WTC11 (cell line): ENCODE measurements at regions not wholly inside any gene's neighbourhood (a gene's known extent, or its start where the extent isn't known, plus 50 kb on each side); places are given as distances from the start of the nearest gene placed in this dataset.

Source experiments
- ATAC-seq: fragments of 200-7000 bp; cut with Tn5 transposase; 2 replicates; pipeline ENCODE4 v1.10.0; 2021; ENCODE audit warnings: mild to moderate bottlenecking, moderate library complexity
- CTCF ChIA-PET: fragments of 300-600 bp; sonication (Branson Sonifier 250); formaldehyde crosslinking; loops from one replicate; lab custom pipeline; 2021; ENCODE audit warnings: antibody characterized with exemption; lab: Charles Lee
- POLR2A ChIA-PET: fragments of 350-600 bp; sonication (Branson Sonifier 250); formaldehyde crosslinking; loops from one replicate; lab custom pipeline; 2021; ENCODE audit warnings: antibody characterized with exemption; lab: Charles Lee
- DNase-seq: peaks from one replicate; pipeline ENCODE4 v3.0.0; 2021; ENCODE audit warnings: low spot score
- H3K27ac Mint-ChIP-seq: 2 replicates; pipeline ENCODE4 v1.8.0; 2021; ENCODE audit warnings: mixed read lengths
- H3K27me3 Mint-ChIP-seq: 2 replicates; pipeline ENCODE4 v1.8.0; 2021; ENCODE audit warnings: low read depth, mild to moderate bottlenecking, moderate library complexity, mixed read lengths
- H3K36me3 Mint-ChIP-seq: 2 replicates; pipeline ENCODE4 v1.8.0; 2021; ENCODE audit warnings: mixed read lengths
- H3K4me1 Mint-ChIP-seq: 2 replicates; pipeline ENCODE4 v1.8.0; 2022; ENCODE audit warnings: mixed read lengths
- H3K4me3 Mint-ChIP-seq: 2 replicates; pipeline ENCODE4 v1.8.0; 2021; ENCODE audit warnings: mild to moderate bottlenecking, moderate library complexity, mixed read lengths
- H3K9me3 Mint-ChIP-seq: 2 replicates; pipeline ENCODE4 v1.8.0; 2021; ENCODE audit warnings: mixed read lengths
- ELF4 ChIP-seq: sonication (generic); formaldehyde crosslinking; IDR thresholded peaks from 2 replicates; pipeline ENCODE4 v1.8.1; 2022; ENCODE audit warnings: low read depth, mild to moderate bottlenecking, moderate library complexity, missing genetic modification reagents
- EMX1 ChIP-seq: fragments of 250-450 bp; sonication (Bioruptor Pico); IDR thresholded peaks from 2 replicates; pipeline ENCODE4 v1.8.0; 2021; ENCODE audit warnings: mild to moderate bottlenecking
- ESRRA ChIP-seq: sonication (generic); formaldehyde crosslinking; IDR thresholded peaks from 2 replicates; pipeline ENCODE4 v1.8.1; 2022; ENCODE audit warnings: mild to moderate bottlenecking, missing genetic modification reagents, borderline replicate concordance
- ETV6 ChIP-seq: sonication (generic); formaldehyde crosslinking; IDR thresholded peaks from 2 replicates; pipeline ENCODE4 v1.8.1; 2022; ENCODE audit warnings: mild to moderate bottlenecking, missing genetic modification reagents
- MAX ChIP-seq: sonication (generic); formaldehyde crosslinking; IDR thresholded peaks from 2 replicates; pipeline ENCODE4 v1.8.0; 2022; ENCODE audit warnings: mild to moderate bottlenecking, missing genetic modification reagents
- PRDM15 ChIP-seq: sonication (generic); formaldehyde crosslinking; IDR thresholded peaks from 2 replicates; pipeline ENCODE4 v1.8.0; 2022; ENCODE audit warnings: missing genetic modification reagents
- SOX15 ChIP-seq: fragments of 250-450 bp; sonication (Bioruptor Pico); IDR thresholded peaks from 2 replicates; pipeline ENCODE4 v1.9.0; 2021; ENCODE audit warnings: mild to moderate bottlenecking
- ZMAT4 ChIP-seq: fragments of 250-450 bp; sonication (Bioruptor Pico); IDR thresholded peaks from 2 replicates; pipeline ENCODE4 v1.9.0; 2021; ENCODE audit warnings: mild to moderate bottlenecking
- ZNF232 ChIP-seq: sonication (generic); formaldehyde crosslinking; IDR thresholded peaks from 2 replicates; pipeline ENCODE4 v1.8.0; 2022; ENCODE audit warnings: mild to moderate bottlenecking, missing genetic modification reagents
- ZNF263 ChIP-seq: sonication (generic); formaldehyde crosslinking; IDR thresholded peaks from 2 replicates; pipeline ENCODE4 v1.8.1; 2022; ENCODE audit warnings: low read depth, mild to moderate bottlenecking, moderate library complexity, missing genetic modification reagents
- ZNF416 ChIP-seq: fragments of 250-450 bp; sonication (Bioruptor Pico); IDR thresholded peaks from 2 replicates; pipeline ENCODE4 v1.9.0; 2021; ENCODE audit warnings: mild to moderate bottlenecking, inconsistent platforms
- TF ChIP-seq, protein P1 (sequence below): sonication (generic); formaldehyde crosslinking; IDR thresholded peaks from 2 replicates; pipeline ENCODE4 v1.8.0; 2023; ENCODE audit warnings: missing genetic modification reagents, mild to moderate bottlenecking, borderline replicate concordance
- TF ChIP-seq, protein P2 (sequence below): fragments of 250-450 bp; sonication (Bioruptor Pico); IDR thresholded peaks from 2 replicates; pipeline ENCODE4 v1.9.0; 2021; ENCODE audit warnings: mild to moderate bottlenecking, borderline replicate concordance
- TF ChIP-seq, protein P3 (sequence below): fragments of 250-450 bp; sonication (Bioruptor Pico); IDR thresholded peaks from 2 replicates; pipeline ENCODE4 v1.8.0; 2021; ENCODE audit warnings: mild to moderate bottlenecking
- TF ChIP-seq, protein P4 (sequence below): fragments of 250-450 bp; sonication (Bioruptor Pico); IDR thresholded peaks from 2 replicates; pipeline ENCODE4 v1.9.0; 2021; ENCODE audit warnings: mild to moderate bottlenecking

- Mint-ChIP-seq H3K27ac (no peak overlapping the region), H3K36me3 (no peaks in the 10 kb centered on the region), H3K9me3 (peaks cover 15% of the 10 kb centered on the region), H3K4me1 (peaks cover 4% of the 10 kb centered on the region; the same call in 1 of the 2 replicates), H3K27me3 (no peaks in the 10 kb centered on the region), H3K4me3 (no peak overlapping the region)
- no peak for ATAC-seq
- DNase-seq, result no peak
- POLR2A ChIA-PET, result no interaction called here
- CTCF ChIA-PET, result interaction anchor here (3.7 kb wide), 1 partner anchor 21 kb away, joined by 13 read pairs; no protein-coding TSS in a partner anchor
- no peak for TF ChIP-seq SOX15
- TF ChIP-seq PRDM15 (CRISPR knock-in tag), result peak; percentile 50; the same call in 1 of the 2 replicates
- TF ChIP-seq, protein P1, sequence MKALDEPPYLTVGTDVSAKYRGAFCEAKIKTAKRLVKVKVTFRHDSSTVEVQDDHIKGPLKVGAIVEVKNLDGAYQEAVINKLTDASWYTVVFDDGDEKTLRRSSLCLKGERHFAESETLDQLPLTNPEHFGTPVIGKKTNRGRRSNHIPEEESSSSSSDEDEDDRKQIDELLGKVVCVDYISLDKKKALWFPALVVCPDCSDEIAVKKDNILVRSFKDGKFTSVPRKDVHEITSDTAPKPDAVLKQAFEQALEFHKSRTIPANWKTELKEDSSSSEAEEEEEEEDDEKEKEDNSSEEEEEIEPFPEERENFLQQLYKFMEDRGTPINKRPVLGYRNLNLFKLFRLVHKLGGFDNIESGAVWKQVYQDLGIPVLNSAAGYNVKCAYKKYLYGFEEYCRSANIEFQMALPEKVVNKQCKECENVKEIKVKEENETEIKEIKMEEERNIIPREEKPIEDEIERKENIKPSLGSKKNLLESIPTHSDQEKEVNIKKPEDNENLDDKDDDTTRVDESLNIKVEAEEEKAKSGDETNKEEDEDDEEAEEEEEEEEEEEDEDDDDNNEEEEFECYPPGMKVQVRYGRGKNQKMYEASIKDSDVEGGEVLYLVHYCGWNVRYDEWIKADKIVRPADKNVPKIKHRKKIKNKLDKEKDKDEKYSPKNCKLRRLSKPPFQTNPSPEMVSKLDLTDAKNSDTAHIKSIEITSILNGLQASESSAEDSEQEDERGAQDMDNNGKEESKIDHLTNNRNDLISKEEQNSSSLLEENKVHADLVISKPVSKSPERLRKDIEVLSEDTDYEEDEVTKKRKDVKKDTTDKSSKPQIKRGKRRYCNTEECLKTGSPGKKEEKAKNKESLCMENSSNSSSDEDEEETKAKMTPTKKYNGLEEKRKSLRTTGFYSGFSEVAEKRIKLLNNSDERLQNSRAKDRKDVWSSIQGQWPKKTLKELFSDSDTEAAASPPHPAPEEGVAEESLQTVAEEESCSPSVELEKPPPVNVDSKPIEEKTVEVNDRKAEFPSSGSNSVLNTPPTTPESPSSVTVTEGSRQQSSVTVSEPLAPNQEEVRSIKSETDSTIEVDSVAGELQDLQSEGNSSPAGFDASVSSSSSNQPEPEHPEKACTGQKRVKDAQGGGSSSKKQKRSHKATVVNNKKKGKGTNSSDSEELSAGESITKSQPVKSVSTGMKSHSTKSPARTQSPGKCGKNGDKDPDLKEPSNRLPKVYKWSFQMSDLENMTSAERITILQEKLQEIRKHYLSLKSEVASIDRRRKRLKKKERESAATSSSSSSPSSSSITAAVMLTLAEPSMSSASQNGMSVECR, result no peak
- TF ChIP-seq ZNF416 (CRISPR knock-in tag), result no peak
- no peak for TF ChIP-seq ZNF263 (CRISPR knock-in tag)
- TF ChIP-seq, protein P2, sequence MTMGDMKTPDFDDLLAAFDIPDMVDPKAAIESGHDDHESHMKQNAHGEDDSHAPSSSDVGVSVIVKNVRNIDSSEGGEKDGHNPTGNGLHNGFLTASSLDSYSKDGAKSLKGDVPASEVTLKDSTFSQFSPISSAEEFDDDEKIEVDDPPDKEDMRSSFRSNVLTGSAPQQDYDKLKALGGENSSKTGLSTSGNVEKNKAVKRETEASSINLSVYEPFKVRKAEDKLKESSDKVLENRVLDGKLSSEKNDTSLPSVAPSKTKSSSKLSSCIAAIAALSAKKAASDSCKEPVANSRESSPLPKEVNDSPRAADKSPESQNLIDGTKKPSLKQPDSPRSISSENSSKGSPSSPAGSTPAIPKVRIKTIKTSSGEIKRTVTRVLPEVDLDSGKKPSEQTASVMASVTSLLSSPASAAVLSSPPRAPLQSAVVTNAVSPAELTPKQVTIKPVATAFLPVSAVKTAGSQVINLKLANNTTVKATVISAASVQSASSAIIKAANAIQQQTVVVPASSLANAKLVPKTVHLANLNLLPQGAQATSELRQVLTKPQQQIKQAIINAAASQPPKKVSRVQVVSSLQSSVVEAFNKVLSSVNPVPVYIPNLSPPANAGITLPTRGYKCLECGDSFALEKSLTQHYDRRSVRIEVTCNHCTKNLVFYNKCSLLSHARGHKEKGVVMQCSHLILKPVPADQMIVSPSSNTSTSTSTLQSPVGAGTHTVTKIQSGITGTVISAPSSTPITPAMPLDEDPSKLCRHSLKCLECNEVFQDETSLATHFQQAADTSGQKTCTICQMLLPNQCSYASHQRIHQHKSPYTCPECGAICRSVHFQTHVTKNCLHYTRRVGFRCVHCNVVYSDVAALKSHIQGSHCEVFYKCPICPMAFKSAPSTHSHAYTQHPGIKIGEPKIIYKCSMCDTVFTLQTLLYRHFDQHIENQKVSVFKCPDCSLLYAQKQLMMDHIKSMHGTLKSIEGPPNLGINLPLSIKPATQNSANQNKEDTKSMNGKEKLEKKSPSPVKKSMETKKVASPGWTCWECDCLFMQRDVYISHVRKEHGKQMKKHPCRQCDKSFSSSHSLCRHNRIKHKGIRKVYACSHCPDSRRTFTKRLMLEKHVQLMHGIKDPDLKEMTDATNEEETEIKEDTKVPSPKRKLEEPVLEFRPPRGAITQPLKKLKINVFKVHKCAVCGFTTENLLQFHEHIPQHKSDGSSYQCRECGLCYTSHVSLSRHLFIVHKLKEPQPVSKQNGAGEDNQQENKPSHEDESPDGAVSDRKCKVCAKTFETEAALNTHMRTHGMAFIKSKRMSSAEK (CRISPR knock-in tag), result no peak
- no peak for TF ChIP-seq ZMAT4
- TF ChIP-seq, protein P3, sequence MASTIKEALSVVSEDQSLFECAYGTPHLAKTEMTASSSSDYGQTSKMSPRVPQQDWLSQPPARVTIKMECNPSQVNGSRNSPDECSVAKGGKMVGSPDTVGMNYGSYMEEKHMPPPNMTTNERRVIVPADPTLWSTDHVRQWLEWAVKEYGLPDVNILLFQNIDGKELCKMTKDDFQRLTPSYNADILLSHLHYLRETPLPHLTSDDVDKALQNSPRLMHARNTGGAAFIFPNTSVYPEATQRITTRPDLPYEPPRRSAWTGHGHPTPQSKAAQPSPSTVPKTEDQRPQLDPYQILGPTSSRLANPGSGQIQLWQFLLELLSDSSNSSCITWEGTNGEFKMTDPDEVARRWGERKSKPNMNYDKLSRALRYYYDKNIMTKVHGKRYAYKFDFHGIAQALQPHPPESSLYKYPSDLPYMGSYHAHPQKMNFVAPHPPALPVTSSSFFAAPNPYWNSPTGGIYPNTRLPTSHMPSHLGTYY, result no peak
Observed at GRCh38 chr2:239803766-239804115, 221.4 kb downstream of the NDUFA10 start.

DNA sequence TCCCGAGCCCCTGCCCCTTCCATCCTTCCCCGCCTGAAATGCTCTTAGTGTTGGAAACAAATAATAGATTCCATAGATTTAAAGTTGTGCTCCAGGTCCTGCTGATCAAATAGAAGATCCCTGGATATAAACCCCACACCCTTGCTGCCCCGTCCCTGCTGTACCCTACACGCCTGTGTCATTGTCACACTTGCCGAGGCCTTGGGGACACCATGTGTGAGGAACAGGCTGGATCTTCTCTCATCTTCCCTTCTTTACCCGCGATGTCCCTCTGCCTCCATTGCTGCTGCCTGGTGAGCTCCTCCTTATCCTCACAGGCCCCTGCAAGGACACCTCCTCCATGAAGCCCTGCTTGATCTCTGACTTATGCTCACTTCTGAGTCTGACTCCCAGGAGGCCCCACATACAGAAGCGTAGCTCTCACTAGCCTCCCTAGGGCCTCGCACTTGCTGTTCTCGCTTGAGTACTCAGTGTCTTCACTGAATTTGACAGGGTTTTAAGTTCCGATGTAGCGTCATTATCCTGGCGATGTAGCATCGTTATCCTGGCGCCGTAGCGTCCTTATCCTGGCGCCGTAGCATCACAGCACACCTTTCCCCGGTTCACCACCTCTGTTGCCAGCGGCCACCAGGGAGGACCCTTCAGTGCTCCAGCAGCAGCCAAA, 221.9 kb downstream of the NDUFA10 start:
- Mint-ChIP-seq H3K4me3 (no peak overlapping the region), H3K27me3 (no peaks in the 10 kb centered on the region), H3K27ac (no peak overlapping the region; the same call in 1 of the 2 replicates), H3K36me3 (no peaks in the 10 kb centered on the region), H3K4me1 (peaks cover 4% of the 10 kb centered on the region; the same call in 1 of the 2 replicates), H3K9me3 (peaks cover 15% of the 10 kb centered on the region)
- no peak for DNase-seq
- ChIA-PET POLR2A (interaction anchor here (0.6 kb wide), 1 partner anchor 57 kb away, joined by 4 read pairs; no protein-coding TSS in a partner anchor), CTCF (interaction anchor here (0.7 to 3.7 kb wide), 4 partner anchors 21 to 349 kb away, joined by 3 to 13 read pairs (median 4); no protein-coding TSS in a partner anchor)
- TF ChIP-seq ETV6 (CRISPR knock-in tag), result no peak
- no peak for TF ChIP-seq ESRRA (CRISPR knock-in tag)
- TF ChIP-seq ELF4 (CRISPR knock-in tag), result no peak
- no peak for TF ChIP-seq MAX (CRISPR knock-in tag)
- TF ChIP-seq EMX1 (CRISPR knock-in tag), result no peak
- TF ChIP-seq ZNF232 (CRISPR knock-in tag), result no peak
- TF ChIP-seq, protein P4, sequence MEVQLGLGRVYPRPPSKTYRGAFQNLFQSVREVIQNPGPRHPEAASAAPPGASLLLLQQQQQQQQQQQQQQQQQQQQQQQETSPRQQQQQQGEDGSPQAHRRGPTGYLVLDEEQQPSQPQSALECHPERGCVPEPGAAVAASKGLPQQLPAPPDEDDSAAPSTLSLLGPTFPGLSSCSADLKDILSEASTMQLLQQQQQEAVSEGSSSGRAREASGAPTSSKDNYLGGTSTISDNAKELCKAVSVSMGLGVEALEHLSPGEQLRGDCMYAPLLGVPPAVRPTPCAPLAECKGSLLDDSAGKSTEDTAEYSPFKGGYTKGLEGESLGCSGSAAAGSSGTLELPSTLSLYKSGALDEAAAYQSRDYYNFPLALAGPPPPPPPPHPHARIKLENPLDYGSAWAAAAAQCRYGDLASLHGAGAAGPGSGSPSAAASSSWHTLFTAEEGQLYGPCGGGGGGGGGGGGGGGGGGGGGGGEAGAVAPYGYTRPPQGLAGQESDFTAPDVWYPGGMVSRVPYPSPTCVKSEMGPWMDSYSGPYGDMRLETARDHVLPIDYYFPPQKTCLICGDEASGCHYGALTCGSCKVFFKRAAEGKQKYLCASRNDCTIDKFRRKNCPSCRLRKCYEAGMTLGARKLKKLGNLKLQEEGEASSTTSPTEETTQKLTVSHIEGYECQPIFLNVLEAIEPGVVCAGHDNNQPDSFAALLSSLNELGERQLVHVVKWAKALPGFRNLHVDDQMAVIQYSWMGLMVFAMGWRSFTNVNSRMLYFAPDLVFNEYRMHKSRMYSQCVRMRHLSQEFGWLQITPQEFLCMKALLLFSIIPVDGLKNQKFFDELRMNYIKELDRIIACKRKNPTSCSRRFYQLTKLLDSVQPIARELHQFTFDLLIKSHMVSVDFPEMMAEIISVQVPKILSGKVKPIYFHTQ, result no peak
- no peak for ATAC-seq
